Putamen (tissue), 1 donor: ENCODE measurements at regions not wholly inside any gene's neighbourhood (a gene's known extent, or its start where the extent isn't known, plus 50 kb on each side); places are given as distances from the start of the nearest gene placed in this dataset.

Experiments used
- DNase-seq: peaks from one replicate; pipeline ENCODE4 v3.0.0-alpha.2; 2016; ENCODE audit warnings: low spot score

GRCh38 chr2:21694079-21694878 is 570.5 kb downstream of the TDRD15 start:
- DNase-seq: no peak

DNA sequence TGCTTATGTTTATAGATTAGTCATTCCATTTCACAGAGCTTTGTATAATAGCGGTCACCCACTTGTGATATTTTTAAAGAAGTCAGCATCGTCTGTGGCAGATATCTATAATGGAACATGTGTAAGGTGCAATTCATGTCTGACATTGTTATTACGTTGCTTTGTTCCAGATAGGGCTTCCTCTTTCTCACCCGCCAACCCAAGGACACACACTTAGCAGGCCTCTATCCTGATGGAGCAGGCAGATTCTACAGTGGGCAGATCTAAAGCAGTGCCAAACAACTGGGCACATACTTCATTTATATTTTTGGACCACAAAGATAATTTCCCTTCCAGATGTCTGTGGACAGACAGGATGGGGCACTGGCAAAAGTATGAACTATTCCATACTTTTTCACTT is 573.1 kb downstream of the TDRD15 start:
- DNase-seq: no peak

DNA sequence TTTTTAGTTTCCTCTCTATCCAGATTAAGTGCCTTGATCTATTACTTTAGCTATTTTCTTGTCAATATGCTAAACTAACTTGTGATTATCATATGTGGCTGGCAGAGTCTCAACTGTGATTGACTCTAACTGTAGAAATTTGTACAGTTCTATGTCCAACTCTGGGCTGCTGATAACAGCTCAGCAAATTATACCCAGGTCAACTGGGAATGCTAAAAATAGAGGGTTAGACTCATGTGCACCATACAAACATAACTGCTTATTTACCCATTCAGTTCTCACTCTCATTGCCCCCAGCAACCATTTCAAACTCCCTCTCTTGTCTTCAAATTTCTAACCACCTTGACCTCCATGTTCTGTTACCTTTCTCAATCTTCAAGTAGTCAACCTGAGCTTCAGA is 576.9 kb downstream of the TDRD15 start:
- DNase-seq: no peak

DNA sequence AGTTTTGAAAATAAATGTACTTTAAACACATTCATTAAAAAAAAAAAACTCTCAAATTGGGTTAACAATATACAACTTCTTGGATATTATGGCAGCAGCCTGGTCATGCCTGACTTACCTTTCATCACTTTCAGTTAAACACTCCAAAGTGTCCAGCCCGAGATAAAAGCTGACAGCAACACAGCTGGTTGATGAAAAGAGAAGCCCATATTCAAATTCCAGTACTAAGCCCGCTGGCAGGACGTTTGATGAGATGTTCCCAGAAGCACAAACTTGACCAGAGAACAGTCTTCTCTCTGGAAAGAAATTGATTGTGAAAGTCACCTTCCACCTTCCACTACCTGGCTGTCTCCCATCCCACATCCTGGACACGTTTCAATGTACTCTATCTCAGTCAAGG is 586.3 kb downstream of the TDRD15 start:
- no peak for DNase-seq

DNA sequence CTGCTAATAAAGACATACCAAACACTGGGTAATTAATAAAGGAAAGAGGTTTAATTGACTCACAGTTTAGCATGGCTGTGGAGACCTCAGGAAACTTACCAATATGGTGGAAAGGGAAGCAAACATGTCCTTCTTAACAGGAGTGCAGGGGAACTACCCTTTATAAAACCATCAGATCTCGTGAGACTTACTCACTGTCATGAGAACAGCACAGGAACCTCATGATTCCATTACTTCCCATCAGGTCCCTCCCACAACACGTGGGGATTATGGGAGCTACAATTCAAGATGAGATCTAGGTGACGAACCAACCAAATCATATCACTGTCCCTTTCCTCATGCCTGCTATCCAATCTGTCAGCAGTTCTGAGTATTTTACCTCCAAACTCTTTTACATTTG is 586.7 kb downstream of the TDRD15 start:
- no peak for DNase-seq

DNA sequence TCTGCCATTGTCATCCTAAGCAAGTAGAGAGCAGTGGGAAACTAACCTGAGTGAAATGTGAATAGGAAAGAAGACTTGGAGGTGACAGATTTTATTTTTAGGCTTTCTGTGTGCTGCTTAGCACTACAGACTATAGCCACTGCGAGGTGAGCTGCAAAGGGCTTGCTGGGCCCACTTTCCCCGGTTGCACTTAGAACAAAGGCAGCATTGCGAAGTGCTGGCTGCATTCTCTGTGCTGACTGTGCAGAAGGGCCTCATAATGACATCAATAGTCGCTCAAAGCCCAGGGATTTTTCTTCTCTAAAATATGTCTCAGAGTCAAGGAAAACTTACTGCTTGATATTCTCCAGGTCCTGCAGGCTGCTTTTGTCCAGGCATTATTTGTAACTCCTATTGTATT is 592.1 kb downstream of the TDRD15 start:
- no peak for DNase-seq

DNA sequence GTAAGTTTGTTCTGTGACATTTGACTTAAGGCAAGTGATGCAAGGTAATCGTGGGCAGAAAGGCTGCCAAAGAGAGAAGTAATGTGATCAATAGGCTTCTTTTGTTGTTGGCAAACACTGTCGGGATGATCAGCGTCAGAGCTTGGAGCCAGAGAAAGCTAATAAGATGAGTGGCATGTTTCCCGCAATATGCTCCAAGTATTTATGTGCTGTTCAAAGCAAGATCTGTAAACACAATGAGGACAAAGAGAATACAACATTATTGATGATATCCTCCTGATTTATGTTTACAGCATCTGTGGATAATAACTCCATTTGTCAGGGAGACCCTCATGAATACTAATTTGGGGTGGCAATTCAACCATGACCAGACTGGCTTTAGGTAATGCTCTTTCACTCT is 603.3 kb downstream of the TDRD15 start:
- no peak for DNase-seq

DNA sequence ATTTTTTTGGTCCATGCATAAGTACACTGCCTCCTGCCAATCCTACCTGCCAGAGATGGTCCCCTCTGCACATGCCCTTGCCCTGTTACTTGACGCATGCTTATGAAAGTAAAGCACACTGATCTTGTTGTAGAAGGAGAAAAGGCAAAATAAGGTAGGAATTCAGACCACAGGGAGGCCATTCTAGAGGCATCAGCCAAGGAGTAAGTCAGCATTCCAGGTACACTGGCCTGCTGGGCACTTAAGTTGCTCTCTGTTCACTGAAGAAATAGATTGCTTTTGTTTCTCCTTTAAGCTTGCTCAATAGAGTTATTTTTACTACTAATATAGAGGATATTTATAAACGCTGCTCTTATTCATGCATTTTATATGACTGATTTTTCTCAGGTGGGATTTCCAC is 604.4 kb downstream of the TDRD15 start:
- DNase-seq: no peak

GRCh38 chr2:21730141-21730540 is 606.4 kb downstream of the TDRD15 start:
- no peak for DNase-seq

- DNase-seq: no peak
Measured at GRCh38 chr2:21740484-21740883, 616.7 kb downstream of the TDRD15 start.

DNA sequence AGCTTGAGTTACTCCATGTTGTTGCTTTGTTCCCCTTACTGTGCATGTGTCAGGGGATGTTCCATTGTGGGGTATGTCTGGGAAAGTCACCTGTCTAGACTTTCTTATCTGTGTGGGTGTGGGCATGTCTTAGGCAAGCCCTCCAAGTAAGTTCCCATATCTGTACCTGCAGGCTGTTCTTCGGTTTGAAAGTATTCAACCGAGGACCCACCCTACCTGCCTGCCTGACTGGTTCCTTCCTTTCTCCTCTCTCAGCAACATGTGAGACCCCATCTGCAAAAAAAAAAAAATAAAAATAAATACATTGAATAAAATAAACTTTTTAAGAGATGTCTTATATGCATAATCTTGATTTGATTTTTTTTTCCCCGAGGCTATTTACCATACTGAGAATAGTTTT is 622.7 kb downstream of the TDRD15 start:
- no peak for DNase-seq

DNA sequence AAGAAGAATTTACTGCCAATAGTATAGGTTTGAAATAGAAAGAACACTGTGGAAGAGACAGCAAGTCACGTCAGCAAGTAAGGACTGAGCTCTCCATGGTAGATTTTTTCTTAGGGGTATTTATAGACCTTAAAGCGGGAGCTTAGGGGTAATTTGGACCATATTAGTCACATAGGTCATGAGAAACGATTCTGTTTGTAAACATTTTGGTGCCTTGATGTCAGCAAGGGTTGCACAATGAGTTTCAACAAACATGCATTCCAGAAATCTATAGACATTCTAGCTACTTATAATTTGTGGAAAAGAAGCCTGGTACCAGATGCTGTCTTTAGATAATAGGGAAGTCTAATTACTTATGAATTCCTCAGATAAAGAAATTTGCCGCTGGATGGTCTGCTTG is 624.7 kb downstream of the TDRD15 start:
- DNase-seq: no peak

DNA sequence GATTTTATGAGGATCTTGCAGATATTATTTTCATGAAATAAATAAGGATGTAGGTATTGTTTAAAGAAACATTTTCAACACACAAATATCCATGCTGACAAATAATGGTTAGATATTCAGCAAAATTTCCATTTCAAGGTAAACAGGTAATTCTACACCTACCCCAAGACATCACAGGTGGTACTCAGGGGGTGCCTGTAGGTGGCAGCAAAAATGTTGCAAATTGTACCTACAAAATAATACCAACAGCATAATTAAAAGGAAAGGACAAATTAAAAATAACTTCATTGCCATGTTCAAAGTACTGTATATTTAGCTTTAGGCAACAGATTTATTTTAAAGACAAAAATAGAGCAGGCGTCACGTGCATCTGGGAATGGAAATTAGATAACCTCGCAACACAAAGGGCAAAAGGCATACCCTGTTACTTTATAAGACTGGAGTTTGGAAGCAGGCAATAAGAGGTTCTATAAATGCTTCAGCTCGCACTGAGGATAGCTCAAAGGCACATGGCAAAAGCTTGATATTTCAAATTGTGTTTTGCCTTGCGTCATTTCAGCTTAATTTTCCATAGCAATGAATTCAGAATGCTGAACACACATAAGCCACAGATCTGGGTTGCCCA is 630.5 kb downstream of the TDRD15 start:
- DNase-seq: no peak

DNA sequence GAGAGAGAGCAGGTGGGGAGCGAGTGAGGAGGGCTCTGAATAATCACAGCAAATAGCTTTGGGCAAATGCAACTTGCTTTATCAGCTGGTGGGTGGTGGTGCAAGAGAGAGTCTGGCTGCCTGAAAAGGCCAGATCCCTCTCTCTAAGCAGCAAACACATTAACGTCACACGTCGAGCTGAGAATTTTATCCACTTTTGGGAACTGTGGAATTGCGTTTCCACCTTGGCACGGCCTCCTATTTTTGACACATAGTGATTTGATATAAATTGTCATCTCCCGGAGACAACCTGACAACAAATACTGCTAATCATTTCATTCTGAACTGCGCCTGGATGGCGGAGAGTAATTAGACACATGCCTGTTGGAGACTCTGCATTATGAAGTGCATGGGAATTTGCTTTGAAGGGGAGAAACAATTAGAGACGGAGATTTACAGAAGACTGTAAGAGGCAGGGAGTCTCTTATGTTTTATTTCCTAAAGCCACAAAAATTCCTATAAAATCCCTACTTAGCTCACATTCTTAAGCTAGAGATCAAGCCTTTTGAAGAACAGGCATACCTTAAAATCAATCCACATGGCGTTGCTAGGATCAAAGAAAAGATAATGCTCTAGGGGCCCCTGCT is 634.1 kb downstream of the TDRD15 start:
- DNase-seq: no peak

GRCh38 chr2:21759819-21760218 is 636.1 kb downstream of the TDRD15 start:
- DNase-seq: no peak

GRCh38 chr2:21761361-21761760 is 637.6 kb downstream of the TDRD15 start:
- DNase-seq: no peak

DNA sequence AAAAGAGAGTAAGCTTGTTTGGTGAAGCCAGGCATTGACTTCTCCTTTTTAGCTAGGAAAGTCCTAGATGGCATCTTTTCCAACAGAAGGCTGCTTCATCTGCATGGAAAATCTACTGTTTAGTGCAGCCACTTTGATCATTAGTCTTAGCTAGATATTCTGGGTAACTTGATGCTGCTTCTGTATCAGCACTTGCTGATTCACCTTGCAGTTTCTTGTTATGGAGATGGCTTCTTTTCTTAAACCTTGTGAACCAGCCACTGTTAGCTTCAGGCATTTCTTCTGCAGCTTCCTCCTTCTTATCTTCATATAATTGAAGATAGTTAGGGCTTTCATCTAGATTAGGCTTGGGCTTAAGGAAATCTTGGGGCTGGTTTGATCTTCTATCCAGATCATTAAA is 639.7 kb downstream of the TDRD15 start:
- no peak for DNase-seq

GRCh38 chr2:21770787-21771186 is 647.0 kb downstream of the TDRD15 start:
- DNase-seq: no peak

DNA sequence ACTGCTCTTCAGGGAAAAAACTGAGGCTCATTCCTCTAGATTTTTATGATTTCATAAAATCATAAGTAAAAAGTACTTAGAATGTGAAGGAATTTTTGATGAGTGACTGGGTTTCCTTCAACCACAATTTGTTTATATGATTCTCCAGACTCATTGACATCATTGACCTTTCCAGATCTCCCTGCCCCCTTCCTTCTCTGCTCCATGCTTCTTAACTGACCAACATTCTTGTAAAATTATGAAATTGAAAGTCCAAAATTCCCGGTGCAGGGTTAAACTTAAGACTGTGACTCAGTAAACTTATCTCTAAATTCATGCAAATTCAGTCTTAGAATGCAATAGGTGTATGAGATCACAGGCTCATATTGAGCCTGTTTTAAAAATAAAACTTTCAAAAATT is 648.9 kb downstream of the TDRD15 start:
- DNase-seq: no peak

DNA sequence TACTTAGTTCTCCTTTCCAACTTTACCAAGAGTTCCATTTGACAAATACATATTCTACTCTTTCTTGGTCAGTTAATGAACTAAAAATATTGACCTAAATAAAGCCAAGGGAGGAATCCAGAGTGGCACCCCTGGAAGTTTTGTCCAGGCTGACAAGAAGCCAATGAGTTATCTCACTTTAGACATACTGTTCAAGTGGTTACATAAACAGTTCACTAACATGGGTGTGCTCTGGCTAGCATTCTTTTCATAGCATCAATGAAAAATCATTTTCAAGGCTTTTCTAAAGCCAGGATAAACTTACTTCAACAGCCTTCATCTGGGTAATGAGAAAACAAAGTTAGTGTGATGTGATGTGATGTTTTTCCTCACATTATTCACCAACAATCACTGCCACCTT is 649.4 kb downstream of the TDRD15 start:
- DNase-seq: no peak

DNA sequence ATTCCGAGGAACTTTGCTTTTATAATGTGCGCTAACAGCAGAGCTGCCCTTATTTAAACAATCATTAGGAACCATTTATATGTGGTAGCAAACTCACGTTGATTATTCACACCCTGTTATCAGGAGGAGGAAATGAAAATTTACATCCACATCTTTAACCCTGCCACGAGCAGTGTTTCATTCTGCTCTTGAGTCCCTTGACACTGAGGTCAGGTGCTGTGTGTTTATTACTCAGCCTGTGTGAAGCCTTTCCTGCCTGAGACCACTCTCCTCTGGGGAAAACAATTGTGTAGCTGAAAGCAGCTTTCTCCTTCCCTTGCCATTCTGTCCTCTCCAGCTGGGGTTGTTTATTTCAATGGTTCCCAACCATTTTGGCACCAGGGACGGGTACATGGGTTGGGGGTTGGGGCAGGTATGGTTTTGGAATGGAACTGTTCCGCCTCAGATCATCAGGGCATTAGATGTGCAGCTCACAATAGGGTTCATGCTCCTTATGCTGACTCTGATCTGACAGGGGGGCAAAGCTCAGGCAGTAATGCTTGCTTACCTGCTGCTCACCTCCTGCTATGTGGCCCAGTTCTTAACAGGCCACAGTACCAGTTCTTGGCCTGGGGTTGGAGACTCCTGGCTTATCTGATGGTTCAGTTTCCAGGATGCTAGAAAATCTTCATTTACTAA is 651.1 kb downstream of the TDRD15 start:
- no peak for DNase-seq

DNA sequence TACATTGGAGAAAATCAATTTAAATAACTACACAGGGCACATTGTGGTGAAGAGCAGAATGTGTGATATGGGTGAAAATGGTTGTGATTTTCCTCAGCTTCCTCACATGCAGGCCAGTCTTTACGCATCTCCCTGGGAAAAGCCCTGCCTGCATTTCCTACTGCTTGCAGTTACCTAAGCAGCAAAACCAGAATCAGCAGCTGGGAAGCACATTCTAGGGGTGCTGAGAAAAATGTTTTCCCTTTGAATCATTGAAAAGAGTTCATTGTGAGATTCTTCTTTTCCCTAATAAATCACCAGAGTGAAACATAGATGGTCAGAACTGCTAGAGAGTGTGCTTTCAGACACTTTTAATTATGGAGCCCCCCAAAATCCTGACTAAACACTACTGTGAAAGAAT is 656.0 kb downstream of the TDRD15 start:
- DNase-seq: no peak

GRCh38 chr2:21781962-21782361 is 658.2 kb downstream of the TDRD15 start:
- no peak for DNase-seq
